Breast epithelium (tissue), 3 donors: ENCODE measurements at regions not wholly inside any gene's neighbourhood (a gene's known extent, or its start where the extent isn't known, plus 50 kb on each side); places are given as distances from the start of the nearest gene placed in this dataset.

Experiments
- POLR2A ChIP-seq: fragments of 450-650 bp; IDR thresholded peaks from one replicate; pipeline ENCODE4 v1.6.1; 2016; ENCODE audit warnings: antibody characterized with exemption, mild to moderate bottlenecking, moderate library complexity
- TF ChIP-seq, protein P1 (sequence below), 3 donors: fragments of 450-650 bp; IDR thresholded peaks; one replicate each; pipeline ENCODE4 v1.5.1; 2016 to 2017; ENCODE audit warnings: antibody characterized with exemption in 3 of 3, mild to moderate bottlenecking in 3 of 3, moderate library complexity in 3 of 3

DNA sequence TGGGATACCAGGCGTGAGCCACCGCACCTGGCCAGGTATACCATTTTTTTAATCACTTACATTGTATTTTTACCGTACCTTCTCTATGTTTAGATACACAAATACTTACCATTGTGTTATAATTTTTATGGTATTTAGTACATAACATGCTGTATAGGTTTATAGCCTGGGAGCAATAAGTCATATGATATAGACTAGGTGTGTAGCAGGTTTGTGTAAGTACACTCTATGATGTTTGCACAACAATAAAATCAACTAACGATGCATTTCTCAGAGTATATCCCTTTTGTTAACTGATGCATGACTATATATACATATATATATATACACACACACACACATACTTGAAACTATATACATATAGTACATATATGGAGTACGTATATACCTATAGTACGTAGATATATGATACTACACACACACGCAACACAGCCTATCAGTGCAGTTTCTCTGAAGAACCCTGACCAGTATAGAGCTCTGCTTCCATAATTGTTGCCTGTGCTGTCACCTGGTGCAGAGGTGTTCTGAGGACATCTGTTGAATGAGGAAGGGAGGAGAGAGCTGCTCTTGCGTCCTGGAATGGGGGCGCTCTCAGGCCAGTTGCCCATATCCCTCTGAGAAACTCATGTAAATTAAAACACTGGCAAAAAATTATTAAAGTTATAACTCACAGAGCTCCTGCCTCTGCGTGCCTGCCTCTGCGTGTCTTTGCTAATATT, 315.3 kb downstream of the FGFR2 start:
- TF ChIP-seq, protein P1, sequence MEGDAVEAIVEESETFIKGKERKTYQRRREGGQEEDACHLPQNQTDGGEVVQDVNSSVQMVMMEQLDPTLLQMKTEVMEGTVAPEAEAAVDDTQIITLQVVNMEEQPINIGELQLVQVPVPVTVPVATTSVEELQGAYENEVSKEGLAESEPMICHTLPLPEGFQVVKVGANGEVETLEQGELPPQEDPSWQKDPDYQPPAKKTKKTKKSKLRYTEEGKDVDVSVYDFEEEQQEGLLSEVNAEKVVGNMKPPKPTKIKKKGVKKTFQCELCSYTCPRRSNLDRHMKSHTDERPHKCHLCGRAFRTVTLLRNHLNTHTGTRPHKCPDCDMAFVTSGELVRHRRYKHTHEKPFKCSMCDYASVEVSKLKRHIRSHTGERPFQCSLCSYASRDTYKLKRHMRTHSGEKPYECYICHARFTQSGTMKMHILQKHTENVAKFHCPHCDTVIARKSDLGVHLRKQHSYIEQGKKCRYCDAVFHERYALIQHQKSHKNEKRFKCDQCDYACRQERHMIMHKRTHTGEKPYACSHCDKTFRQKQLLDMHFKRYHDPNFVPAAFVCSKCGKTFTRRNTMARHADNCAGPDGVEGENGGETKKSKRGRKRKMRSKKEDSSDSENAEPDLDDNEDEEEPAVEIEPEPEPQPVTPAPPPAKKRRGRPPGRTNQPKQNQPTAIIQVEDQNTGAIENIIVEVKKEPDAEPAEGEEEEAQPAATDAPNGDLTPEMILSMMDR (IDR thresholded peaks at IDR 0.05): no peak
- no peak for TF ChIP-seq POLR2A
